ENCODE measurements at regions not wholly inside any gene's neighbourhood (a gene's known extent, or its start where the extent isn't known, plus 50 kb on each side); places are given as distances from the start of the nearest gene placed in this dataset.

DNA sequence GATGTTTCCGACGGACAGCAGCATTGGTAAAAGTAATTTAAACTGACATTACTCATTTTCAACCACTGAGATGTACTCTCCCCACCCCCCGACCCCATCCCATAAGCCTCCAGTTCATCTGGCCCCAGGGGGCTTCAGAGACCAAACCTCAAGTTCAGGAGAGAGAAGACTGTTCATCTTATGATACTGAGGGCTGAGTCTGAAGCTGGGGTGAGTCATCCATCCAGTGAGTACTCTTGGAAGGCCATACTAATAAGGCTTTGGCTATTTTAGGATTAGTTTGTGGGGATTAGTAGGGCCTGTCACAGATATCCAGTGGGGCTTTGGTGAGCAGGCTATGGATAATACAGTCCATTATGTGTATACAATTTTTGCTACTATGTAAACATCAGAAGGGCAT lies 125.3 kb upstream of the APCDD1 start:
- H3K9ac ChIP-seq (ENCODE audit: low read depth, low read length, poor library complexity, severe bottlenecking): no peak overlapping the region
- no peaks in the 10 kb centered on the region for H3F3A ChIP-seq (ENCODE audit: low read depth)
- no peaks in the 10 kb centered on the region for H3K36me3 ChIP-seq (ENCODE audit: insufficient read depth, low read length)
- H3K27me3 ChIP-seq (ENCODE audit: insufficient read depth, low read length, poor library complexity, severe bottlenecking): no peaks in the 10 kb centered on the region
- H3K4me1 ChIP-seq (ENCODE audit: insufficient read depth, low read length, poor library complexity, severe bottlenecking): no peaks in the 10 kb centered on the region
- TF ChIP-seq CTCF (conservative IDR thresholded peaks at IDR 0.05; ENCODE audit: low read length) (no peak), EZH2phosphoT487 (IDR thresholded peaks at IDR 0.05; ENCODE audit: borderline replicate concordance) (no peak)
- H3K4me2 ChIP-seq (ENCODE audit: low read depth, low read length, poor library complexity, severe bottlenecking): no peak overlapping the region
- H2AFZ ChIP-seq (ENCODE audit: low read length): no peak overlapping the region
- no peaks in the 10 kb centered on the region for H4K20me1 ChIP-seq (ENCODE audit: insufficient read depth, low read length, poor library complexity, severe bottlenecking)
- no peaks in the 10 kb centered on the region for H3K79me2 ChIP-seq (ENCODE audit: insufficient read depth, low read length)
- H3K9me2 ChIP-seq (replicated peaks; ENCODE audit: low read depth, low read length): no peaks in the 10 kb centered on the region
- no peaks in the 10 kb centered on the region for H3K9me3 ChIP-seq (ENCODE audit: insufficient read depth, low read depth, low read length)
- H3K4me3 ChIP-seq (ENCODE audit: low read length, poor library complexity, severe bottlenecking): no peak overlapping the region

- Histone ChIP-seq H3K4me3 (ENCODE audit: low read length, poor library complexity, severe bottlenecking) (no peak overlapping the region), H3K9ac (ENCODE audit: low read depth, low read length, poor library complexity, severe bottlenecking) (no peak overlapping the region), H3F3A (ENCODE audit: low read depth) (no peaks in the 10 kb centered on the region), H3K9me3 (ENCODE audit: insufficient read depth, low read depth, low read length) (no peaks in the 10 kb centered on the region), H3K9me2 (replicated peaks; ENCODE audit: low read depth, low read length) (no peaks in the 10 kb centered on the region), H4K20me1 (ENCODE audit: insufficient read depth, low read length, poor library complexity, severe bottlenecking) (no peaks in the 10 kb centered on the region), H3K79me2 (ENCODE audit: insufficient read depth, low read length) (no peaks in the 10 kb centered on the region), H3K4me2 (ENCODE audit: low read depth, low read length, poor library complexity, severe bottlenecking) (no peak overlapping the region), H3K36me3 (ENCODE audit: insufficient read depth, low read length) (no peaks in the 10 kb centered on the region), H3K4me1 (ENCODE audit: insufficient read depth, low read length, poor library complexity, severe bottlenecking) (no peaks in the 10 kb centered on the region), H2AFZ (ENCODE audit: low read length) (no peak overlapping the region), H3K27me3 (ENCODE audit: insufficient read depth, low read length, poor library complexity, severe bottlenecking) (no peaks in the 10 kb centered on the region)
- TF ChIP-seq EZH2phosphoT487 (IDR thresholded peaks at IDR 0.05; ENCODE audit: borderline replicate concordance) (no peak), CTCF (conservative IDR thresholded peaks at IDR 0.05; ENCODE audit: low read length) (no peak)
Observed at GRCh38 chr18:10330428-10330827, 124.0 kb upstream of the APCDD1 start.

DNA sequence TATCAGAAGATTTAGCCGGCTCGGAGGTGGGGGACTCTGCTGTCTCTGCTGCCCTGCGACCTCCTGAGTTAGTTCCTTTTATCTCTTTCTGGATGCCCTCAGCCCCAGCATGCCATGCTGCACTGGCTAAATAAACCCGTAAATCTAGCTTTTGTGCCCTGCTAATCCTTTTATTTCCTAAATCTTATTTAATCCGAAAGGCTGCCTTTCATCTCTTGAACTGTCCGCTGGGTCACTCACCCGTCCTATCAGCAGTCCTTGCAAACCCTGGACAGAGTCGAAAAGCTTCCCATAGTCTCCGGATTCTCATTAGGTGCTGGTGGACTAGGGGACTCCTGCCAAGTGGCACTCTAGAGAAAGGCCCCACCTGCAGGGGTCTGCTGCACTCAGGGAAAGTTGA lies 122.0 kb upstream of the APCDD1 start:
- Histone ChIP-seq H3F3A (ENCODE audit: low read depth) (no peaks in the 10 kb centered on the region), H3K9me2 (replicated peaks; ENCODE audit: low read depth, low read length) (no peaks in the 10 kb centered on the region), H3K4me2 (ENCODE audit: low read depth, low read length, poor library complexity, severe bottlenecking) (no peak overlapping the region), H3K36me3 (ENCODE audit: insufficient read depth, low read length) (no peaks in the 10 kb centered on the region), H3K27me3 (ENCODE audit: insufficient read depth, low read length, poor library complexity, severe bottlenecking) (no peaks in the 10 kb centered on the region), H3K9me3 (ENCODE audit: insufficient read depth, low read depth, low read length) (no peaks in the 10 kb centered on the region), H3K4me1 (ENCODE audit: insufficient read depth, low read length, poor library complexity, severe bottlenecking) (no peaks in the 10 kb centered on the region), H2AFZ (ENCODE audit: low read length) (no peak overlapping the region), H3K4me3 (ENCODE audit: low read length, poor library complexity, severe bottlenecking) (no peak overlapping the region), H3K79me2 (ENCODE audit: insufficient read depth, low read length) (no peaks in the 10 kb centered on the region), H3K9ac (ENCODE audit: low read depth, low read length, poor library complexity, severe bottlenecking) (no peak overlapping the region), H4K20me1 (ENCODE audit: insufficient read depth, low read length, poor library complexity, severe bottlenecking) (no peaks in the 10 kb centered on the region)
- no peak for TF ChIP-seq EZH2phosphoT487 (IDR thresholded peaks at IDR 0.05; ENCODE audit: borderline replicate concordance)
- no peak for TF ChIP-seq CTCF (conservative IDR thresholded peaks at IDR 0.05; ENCODE audit: low read length)
